ENCODE measurements at regions not wholly inside any gene's neighbourhood (a gene's known extent, or its start where the extent isn't known, plus 50 kb on each side); places are given as distances from the start of the nearest gene placed in this dataset.

DNA sequence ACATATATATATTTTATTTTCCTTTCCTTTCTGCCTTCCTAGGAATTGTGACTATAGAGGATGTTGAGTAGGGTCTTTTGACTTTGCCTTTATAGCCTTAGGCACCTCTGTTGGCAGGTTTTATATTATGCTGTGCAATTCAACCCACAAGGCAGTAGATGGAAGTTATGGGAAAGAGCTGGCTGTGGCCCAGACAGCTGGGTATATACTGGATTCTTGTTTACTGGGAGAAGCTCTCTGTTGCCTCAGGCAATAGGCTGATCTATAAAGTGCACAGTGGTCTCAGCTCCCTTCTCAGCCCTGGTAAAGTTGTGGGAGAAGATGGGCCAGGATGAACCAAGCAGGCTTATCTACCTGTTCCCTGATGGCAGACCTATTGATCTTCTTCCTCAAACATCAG, 342.0 kb downstream of the GBA3 start:
- TF ChIP-seq, protein P1, sequence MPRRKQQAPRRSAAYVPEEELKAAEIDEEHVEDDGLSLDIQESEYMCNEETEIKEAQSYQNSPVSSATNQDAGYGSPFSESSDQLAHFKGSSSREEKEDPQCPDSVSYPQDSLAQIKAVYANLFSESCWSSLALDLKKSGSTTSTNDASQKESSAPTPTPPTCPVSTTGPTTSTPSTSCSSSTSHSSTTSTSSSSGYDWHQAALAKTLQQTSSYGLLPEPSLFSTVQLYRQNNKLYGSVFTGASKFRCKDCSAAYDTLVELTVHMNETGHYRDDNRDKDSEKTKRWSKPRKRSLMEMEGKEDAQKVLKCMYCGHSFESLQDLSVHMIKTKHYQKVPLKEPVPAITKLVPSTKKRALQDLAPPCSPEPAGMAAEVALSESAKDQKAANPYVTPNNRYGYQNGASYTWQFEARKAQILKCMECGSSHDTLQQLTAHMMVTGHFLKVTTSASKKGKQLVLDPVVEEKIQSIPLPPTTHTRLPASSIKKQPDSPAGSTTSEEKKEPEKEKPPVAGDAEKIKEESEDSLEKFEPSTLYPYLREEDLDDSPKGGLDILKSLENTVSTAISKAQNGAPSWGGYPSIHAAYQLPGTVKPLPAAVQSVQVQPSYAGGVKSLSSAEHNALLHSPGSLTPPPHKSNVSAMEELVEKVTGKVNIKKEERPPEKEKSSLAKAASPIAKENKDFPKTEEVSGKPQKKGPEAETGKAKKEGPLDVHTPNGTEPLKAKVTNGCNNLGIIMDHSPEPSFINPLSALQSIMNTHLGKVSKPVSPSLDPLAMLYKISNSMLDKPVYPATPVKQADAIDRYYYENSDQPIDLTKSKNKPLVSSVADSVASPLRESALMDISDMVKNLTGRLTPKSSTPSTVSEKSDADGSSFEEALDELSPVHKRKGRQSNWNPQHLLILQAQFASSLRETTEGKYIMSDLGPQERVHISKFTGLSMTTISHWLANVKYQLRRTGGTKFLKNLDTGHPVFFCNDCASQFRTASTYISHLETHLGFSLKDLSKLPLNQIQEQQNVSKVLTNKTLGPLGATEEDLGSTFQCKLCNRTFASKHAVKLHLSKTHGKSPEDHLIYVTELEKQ (CRISPR knock-in tag; IDR thresholded peaks at IDR 0.05) = no peak
- TF ChIP-seq SMC3 (conservative IDR thresholded peaks at IDR 0.05; ENCODE audit: insufficient read depth, low read depth, low read length) (no peak), PHTF2 (CRISPR knock-in tag; IDR thresholded peaks at IDR 0.05) (no peak), PCBP1 (IDR thresholded peaks at IDR 0.05; ENCODE audit: low read depth, low read length, poor library complexity, severe bottlenecking) (no peak), TAF7 (tag; IDR thresholded peaks at IDR 0.05) (no peak), CBFA2T2 (conservative IDR thresholded peaks at IDR 0.05) (no peak), ZFX (CRISPR knock-in tag; IDR thresholded peaks at IDR 0.05) (no peak), HIVEP1 (CRISPR knock-in tag; IDR thresholded peaks at IDR 0.05) (no peak), MYNN (IDR thresholded peaks at IDR 0.05) (no peak), MYNN (CRISPR knock-in tag; IDR thresholded peaks at IDR 0.05) (no peak), ZNF354B (CRISPR knock-in tag; IDR thresholded peaks at IDR 0.05) (no peak), STAT5A (IDR thresholded peaks at IDR 0.05; ENCODE audit: borderline replicate concordance, low read length) (no peak), THRB (CRISPR knock-in tag; conservative IDR thresholded peaks at IDR 0.05) (no peak), ZNF253 (CRISPR knock-in tag; conservative IDR thresholded peaks at IDR 0.05) (no peak)
- no peak for FAIRE-seq
- no peaks in the 10 kb centered on the region for H3K9me3 ChIP-seq (replicated peaks; ENCODE audit: control insufficient read depth, insufficient read depth, low read depth, low read length)

More for the DNA sequence above, 342.0 kb downstream of the GBA3 start:
- no peaks in the 10 kb centered on the region for H3K9me1 ChIP-seq (ENCODE audit: control insufficient read depth, insufficient read depth, low read length)
- CTCF ChIA-PET (ENCODE audit: low intra/inter-chr PET ratio) = no interaction called here
- DNase-seq (ENCODE audit: extremely low read depth in 1 of 4, low spot score in 3 of 4) (no peak), ATAC-seq (no peak)
- H3K4me1 ChIP-seq (replicated peaks in 1 of 2; ENCODE audit: control insufficient read depth in 2 of 2, insufficient read depth in 2 of 2, low read length in 2 of 2) = no peaks in the 10 kb centered on the region
- H3K79me2 ChIP-seq (ENCODE audit: control insufficient read depth, insufficient read depth, low read length) = peaks cover 19% of the 10 kb centered on the region
- intact Hi-C loops (cut with micrococcal nuclease) (no loop called here), in situ Hi-C loops (cut with MboI) (no loop called here)
- no peak overlapping the region for H2AFZ ChIP-seq (ENCODE audit: low read depth, low read length)
- no peak overlapping the region for H3K27ac ChIP-seq (ENCODE audit: extremely low read depth, low read depth, low read length)
- H4K20me1 ChIP-seq (replicated peaks; ENCODE audit: control insufficient read depth, insufficient read depth, low read length) = no peaks in the 10 kb centered on the region
- no peak overlapping the region for H3K9ac ChIP-seq (ENCODE audit: insufficient read depth in 1 of 2, low read depth in 2 of 2, low read length in 2 of 2)
- H3K36me3 ChIP-seq (ENCODE audit: control insufficient read depth, insufficient read depth, low read length) = peaks cover 14% of the 10 kb centered on the region; the same call in 2 of the 3 replicates
- no peaks in the 10 kb centered on the region for H3K27me3 ChIP-seq (ENCODE audit: control insufficient read depth in 2 of 2, insufficient read depth in 2 of 2, low read length in 2 of 2)
- no TSS peak for BruUV-seq (replicated peaks)
- no peak overlapping the region for H3K4me3 ChIP-seq
- POLR2A ChIA-PET = no interaction called here
- H3K4me2 ChIP-seq (ENCODE audit: insufficient read depth, low read length) = no peak overlapping the region

All from K562 (cell line).